HL-60/S4 treated with retinoic acid at 250 ng/mL for 4 days and 3 days (cell line): ENCODE measurements at regions not wholly inside any gene's neighbourhood (a gene's known extent, or its start where the extent isn't known, plus 50 kb on each side); places are given as distances from the start of the nearest gene placed in this dataset.
"Not testable (repeated sequence)": the region's sequence is repeated elsewhere in the genome, so short reads cannot be mapped to it uniquely, and the experiment has no call there.

Experiments
- in situ Hi-C: fragments of 300-500 bp; cut with MboI; formaldehyde crosslinking; loops from 2 replicates; pipeline ENCODE4 v1.7.0; 2022; ENCODE audit warnings: low sequenced_read_pairs

GRCh38 chr2:192560326-192560725, 365.6 kb upstream of the TMEFF2 start:
- in situ Hi-C loops, result no loop called here

- in situ Hi-C loops, result no loop called here
These were observed 364.9 kb upstream of the TMEFF2 start for GRCh38 chr2:192559587-192559986.

GRCh38 chr2:192558637-192559036, 363.9 kb upstream of the TMEFF2 start:
- in situ Hi-C loops, result no loop called here

GRCh38 chr2:192555740-192556139, 361.0 kb upstream of the TMEFF2 start:
- in situ Hi-C loops, result no loop called here

- in situ Hi-C loops, result no loop called here
These were observed 357.0 kb upstream of the TMEFF2 start for GRCh38 chr2:192551760-192552159.

- in situ Hi-C loops, result no loop called here
These were observed 351.8 kb upstream of the TMEFF2 start for GRCh38 chr2:192546565-192546964.

GRCh38 chr2:192544371-192544955, 349.7 kb upstream of the TMEFF2 start:
- in situ Hi-C loops, result no loop called here

- in situ Hi-C loops, result not testable (repeated sequence)
These were observed 347.7 kb upstream of the TMEFF2 start for GRCh38 chr2:192542148-192543066.

- in situ Hi-C loops, result no loop called here
These were observed 344.6 kb upstream of the TMEFF2 start for GRCh38 chr2:192539306-192539705.

- in situ Hi-C loops, result no loop called here
These were observed 342.3 kb upstream of the TMEFF2 start for GRCh38 chr2:192536922-192537624.

- in situ Hi-C loops, result no loop called here
These were observed 341.5 kb upstream of the TMEFF2 start for GRCh38 chr2:192535956-192536921.

GRCh38 chr2:192534072-192534471, 339.3 kb upstream of the TMEFF2 start:
- in situ Hi-C loops, result no loop called here

- in situ Hi-C loops, result not testable (repeated sequence)
These were observed 330.0 kb upstream of the TMEFF2 start for GRCh38 chr2:192524642-192525251.

- in situ Hi-C loops, result not testable (repeated sequence)
These were observed 329.5 kb upstream of the TMEFF2 start for GRCh38 chr2:192524214-192524613.

GRCh38 chr2:192515937-192516336, 321.2 kb upstream of the TMEFF2 start:
- in situ Hi-C loops, result no loop called here

- in situ Hi-C loops, result no loop called here
These were observed 318.8 kb upstream of the TMEFF2 start for GRCh38 chr2:192513575-192513974.

GRCh38 chr2:192507836-192508450, 313.2 kb upstream of the TMEFF2 start:
- in situ Hi-C loops, result not testable (repeated sequence)

GRCh38 chr2:192500550-192501200, 305.9 kb upstream of the TMEFF2 start:
- in situ Hi-C loops, result no loop called here

GRCh38 chr2:192499476-192499875, 304.7 kb upstream of the TMEFF2 start:
- in situ Hi-C loops, result no loop called here
